ENCODE measurements at regions not wholly inside any gene's neighbourhood (a gene's known extent, or its start where the extent isn't known, plus 50 kb on each side); places are given as distances from the start of the nearest gene placed in this dataset.

GRCh38 chr17:74045608-74046280 is 157.7 kb upstream of the RPL38 start:
- Histone ChIP-seq H3K27me3 (ENCODE audit: insufficient read depth, low read depth, severe bottlenecking) (no peaks in the 10 kb centered on the region), H3K9me3 (ENCODE audit: severe bottlenecking) (no peaks in the 10 kb centered on the region), H3K4me3 (ENCODE audit: low read depth, low read length) (no peak overlapping the region), H3K27ac (no peak overlapping the region), H3K36me3 (no peaks in the 10 kb centered on the region)
- TF ChIP-seq CTCF (IDR thresholded peaks at IDR 0.05; ENCODE audit: low read depth, low read length): peak; percentile 23; the same call in 1 of the 2 replicates
- DNase-seq: no peak

GRCh38 chr17:74049167-74049966 is 154.1 kb upstream of the RPL38 start:
- H3K4me3 ChIP-seq (ENCODE audit: low read depth, low read length): no peak overlapping the region; the same call in 1 of the 2 replicates
- no peaks in the 10 kb centered on the region for H3K9me3 ChIP-seq (ENCODE audit: severe bottlenecking)
- no peaks in the 10 kb centered on the region for H3K36me3 ChIP-seq
- DNase-seq: peak; percentile 74
- no peak for TF ChIP-seq CTCF (IDR thresholded peaks at IDR 0.05; ENCODE audit: low read depth, low read length)
- peak overlapping the region; percentile 77 for H3K27ac ChIP-seq
- H3K27me3 ChIP-seq (ENCODE audit: insufficient read depth, low read depth, severe bottlenecking): no peaks in the 10 kb centered on the region

GRCh38 chr17:74049967-74050458 is 153.5 kb upstream of the RPL38 start:
- Histone ChIP-seq H3K9me3 (ENCODE audit: severe bottlenecking) (no peaks in the 10 kb centered on the region), H3K4me3 (ENCODE audit: low read depth, low read length) (no peak overlapping the region), H3K27ac (peak overlapping the region; percentile 77), H3K27me3 (ENCODE audit: insufficient read depth, low read depth, severe bottlenecking) (no peaks in the 10 kb centered on the region), H3K36me3 (no peaks in the 10 kb centered on the region)
- peak; percentile 36 for DNase-seq
- TF ChIP-seq CTCF (IDR thresholded peaks at IDR 0.05; ENCODE audit: low read depth, low read length): no peak

GRCh38 chr17:74051348-74051747 is 152.1 kb upstream of the RPL38 start:
- Histone ChIP-seq H3K4me3 (ENCODE audit: low read depth, low read length) (no peak overlapping the region), H3K27ac (no peak overlapping the region), H3K9me3 (ENCODE audit: severe bottlenecking) (peaks cover 1% of the 10 kb centered on the region), H3K36me3 (no peaks in the 10 kb centered on the region), H3K27me3 (ENCODE audit: insufficient read depth, low read depth, severe bottlenecking) (no peaks in the 10 kb centered on the region)
- no peak for DNase-seq
- TF ChIP-seq CTCF (IDR thresholded peaks at IDR 0.05; ENCODE audit: low read depth, low read length): no peak

GRCh38 chr17:74052993-74053711 is 150.3 kb upstream of the RPL38 start:
- Histone ChIP-seq H3K36me3 (no peaks in the 10 kb centered on the region), H3K27me3 (ENCODE audit: insufficient read depth, low read depth, severe bottlenecking) (no peaks in the 10 kb centered on the region), H3K9me3 (ENCODE audit: severe bottlenecking) (peaks cover 10% of the 10 kb centered on the region), H3K27ac (peak overlapping the region; percentile 84), H3K4me3 (ENCODE audit: low read depth, low read length) (peak overlapping the region; percentile 31)
- TF ChIP-seq CTCF (IDR thresholded peaks at IDR 0.05; ENCODE audit: low read depth, low read length): peak; percentile 62
- peak; percentile 95 for DNase-seq
